Keratinocyte (primary cell): ENCODE measurements at regions not wholly inside any gene's neighbourhood (a gene's known extent, or its start where the extent isn't known, plus 50 kb on each side); places are given as distances from the start of the nearest gene placed in this dataset.

Experiments used
- DNase-seq: peaks from one replicate; pipeline ENCODE4 v3.0.0-alpha.2; 2011; ENCODE audit warnings: low read depth, missing footprints, low spot score
- FAIRE-seq: peaks from 2 replicates; lab custom pipeline; 2011; peaks lifted over from hg19 to GRCh38; lab: Jason Lieb, UNC
- H2AFZ ChIP-seq: 2 replicates; pipeline ENCODE4 v1.6.0; 2012; ENCODE audit warnings: low read length, control low read depth, inconsistent platforms; ENCODE audit not compliant: control insufficient read depth
- H3K27ac ChIP-seq: 2 replicates; pipeline ENCODE4 v1.5.1; 2011; ENCODE audit warnings: low read length; ENCODE audit not compliant: control insufficient read depth, insufficient read depth
- H3K27me3 ChIP-seq: 3 replicates; pipeline ENCODE4 v1.6.0; 2011; ENCODE audit warnings: low read length; ENCODE audit not compliant: control insufficient read depth, insufficient read depth; ENCODE audit errors: extremely low read depth
- H3K36me3 ChIP-seq, 2 experiments: 2 replicates in 1 of 2; 3 replicates in 1 of 2; pipeline ENCODE4 v1.5.1; 2011; ENCODE audit warnings: low read length in 2 of 2, mild to moderate bottlenecking in 1 of 2; ENCODE audit not compliant: control insufficient read depth in 2 of 2, insufficient read depth in 2 of 2; ENCODE audit errors: extremely low read depth in 1 of 2
- H3K4me1 ChIP-seq: 3 replicates; pipeline ENCODE4 v1.5.1; 2011; ENCODE audit warnings: low read length; ENCODE audit not compliant: control insufficient read depth, insufficient read depth; ENCODE audit errors: extremely low read depth
- H3K4me2 ChIP-seq: 3 replicates; pipeline ENCODE4 v1.6.0; 2011; ENCODE audit warnings: low read depth, low read length; ENCODE audit not compliant: control insufficient read depth, insufficient read depth; ENCODE audit errors: extremely low read depth
- H3K4me3 ChIP-seq, 3 experiments: fragments of 200-600 bp in 1 of 3; sonication (generic) in 1 of 3; 2 replicates in 2 of 3; 3 replicates in 1 of 3; pipeline ENCODE4 v1.5.1; 2011 to 2016; ENCODE audit warnings: low read length in 3 of 3, mild to moderate bottlenecking in 3 of 3, control low read depth in 2 of 3, inconsistent platforms in 1 of 3, low read depth in 1 of 3, mixed read lengths in 1 of 3, mixed run types in 1 of 3, moderate library complexity in 1 of 3; ENCODE audit not compliant: control insufficient read depth in 2 of 3, insufficient read depth in 2 of 3; ENCODE audit errors: extremely low read depth in 1 of 3
- H3K79me2 ChIP-seq: 2 replicates; pipeline ENCODE4 v1.6.0; 2012; ENCODE audit warnings: low read length; ENCODE audit not compliant: control insufficient read depth, insufficient read depth
- H3K9ac ChIP-seq: 3 replicates; pipeline ENCODE4 v1.6.0; 2011; ENCODE audit warnings: low read length; ENCODE audit not compliant: control insufficient read depth, insufficient read depth; ENCODE audit errors: extremely low read depth
- H3K9me1 ChIP-seq: 3 replicates; pipeline ENCODE4 v1.6.0; 2011; ENCODE audit warnings: low read length; ENCODE audit not compliant: control insufficient read depth, insufficient read depth; ENCODE audit errors: extremely low read depth
- H3K9me3 ChIP-seq: 2 replicates; pipeline ENCODE4 v1.5.1; 2012; ENCODE audit warnings: low read depth, low read length; ENCODE audit not compliant: control insufficient read depth
- H4K20me1 ChIP-seq: 3 replicates; pipeline ENCODE4 v1.6.0; 2011; ENCODE audit warnings: low read length; ENCODE audit not compliant: control insufficient read depth, insufficient read depth; ENCODE audit errors: extremely low read depth
- CTCF ChIP-seq, 3 experiments: IDR thresholded peaks in 1 of 3; conservative IDR thresholded peaks in 1 of 3; optimal IDR thresholded peaks in 1 of 3; 2 replicates in 2 of 3; 3 replicates in 1 of 3; pipeline versions ENCODE3 to v1.5.1; 2011; ENCODE audit warnings: low read length in 3 of 3, mild to moderate bottlenecking in 3 of 3, moderate library complexity in 2 of 3, control low read depth in 1 of 3, inconsistent platforms in 1 of 3; ENCODE audit not compliant: insufficient read depth in 2 of 3; ENCODE audit errors: extremely low read depth in 1 of 3
- EZH2 ChIP-seq: IDR thresholded peaks from one replicate; pipeline ENCODE4 v1.6.1; 2012; ENCODE audit warnings: inconsistent platforms, mild to moderate bottlenecking, low read length, moderate library complexity
- dilution Hi-C: fragments of 300-500 bp; cut with MboI; formaldehyde crosslinking; loops from one replicate; pipeline ENCODE4 v1.7.0; 2020; ENCODE audit warnings: low sequenced_read_pairs; ENCODE audit not compliant: extremely low pct_ligation_motif_present

GRCh38 chr2:19802086-19802841 is 99.5 kb downstream of the TTC32 start:
- Histone ChIP-seq H3K9me1 (no peaks in the 10 kb centered on the region), H3K4me1 (peaks cover 4% of the 10 kb centered on the region), H2AFZ (no peak overlapping the region), H3K27me3 (peaks cover 31% of the 10 kb centered on the region), H3K27ac (no peak overlapping the region), H3K4me2 (no peak overlapping the region), H4K20me1 (no peaks in the 10 kb centered on the region), H3K9ac (no peak overlapping the region), H3K79me2 (no peaks in the 10 kb centered on the region), H3K4me3 (no peak overlapping the region), H3K36me3 (no peaks in the 10 kb centered on the region), H3K9me3 (no peaks in the 10 kb centered on the region)
- DNase-seq (no peak), FAIRE-seq (no peak)
- TF ChIP-seq CTCF (optimal IDR thresholded peaks at IDR 0.05 in 1 of 3, IDR thresholded peaks at IDR 0.05 in 1 of 3, conservative IDR thresholded peaks at IDR 0.05 in 1 of 3; ENCODE audit: extremely low read depth in 1 of 3, insufficient read depth in 2 of 3, low read length in 3 of 3) (no peak), EZH2 (no peak)
- dilution Hi-C loops, result no loop called here

GRCh38 chr2:19801367-19802080 is 100.3 kb downstream of the TTC32 start:
- Histone ChIP-seq H3K9ac (no peak overlapping the region), H3K36me3 (no peaks in the 10 kb centered on the region), H3K4me2 (no peak overlapping the region), H3K4me1 (peaks cover 8% of the 10 kb centered on the region), H3K4me3 (no peak overlapping the region), H3K79me2 (no peaks in the 10 kb centered on the region), H3K9me3 (no peaks in the 10 kb centered on the region), H2AFZ (no peak overlapping the region), H3K9me1 (no peaks in the 10 kb centered on the region), H3K27ac (no peak overlapping the region), H3K27me3 (peaks cover 31% of the 10 kb centered on the region), H4K20me1 (no peaks in the 10 kb centered on the region)
- FAIRE-seq (no peak), DNase-seq (no peak)
- no peak for TF ChIP-seq EZH2
- TF ChIP-seq CTCF (optimal IDR thresholded peaks at IDR 0.05 in 1 of 3, IDR thresholded peaks at IDR 0.05 in 1 of 3, conservative IDR thresholded peaks at IDR 0.05 in 1 of 3; ENCODE audit: extremely low read depth in 1 of 3, insufficient read depth in 2 of 3, low read length in 3 of 3), result no peak
- dilution Hi-C loops, result no loop called here
